ENCODE measurements at regions not wholly inside any gene's neighbourhood (a gene's known extent, or its start where the extent isn't known, plus 50 kb on each side); places are given as distances from the start of the nearest gene placed in this dataset.

DNA sequence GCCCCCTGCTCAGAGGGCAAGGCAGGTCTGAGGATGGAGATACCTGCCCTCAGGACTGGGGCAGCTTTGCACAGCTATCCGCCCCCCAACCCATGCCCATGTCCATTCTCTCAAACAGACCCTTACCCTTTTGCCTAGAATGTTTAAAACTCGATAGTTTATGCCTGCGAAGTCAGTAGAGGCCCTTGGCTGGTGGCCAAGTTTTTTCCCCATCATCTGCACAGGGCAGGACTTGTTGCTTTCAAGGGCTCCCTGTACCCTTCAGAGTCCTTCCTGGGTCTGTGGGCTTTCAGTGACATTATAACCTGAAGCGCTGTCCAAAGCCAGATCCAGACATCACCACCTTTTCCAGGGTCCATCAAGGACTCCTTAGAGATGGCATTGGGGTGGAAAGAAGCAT lies 148.7 kb upstream of the ZNF644 start:
- Mint-ChIP-seq H3K36me3 (ENCODE audit: low read depth) (peaks cover 4% of the 10 kb centered on the region), H3K4me3 (no peak overlapping the region), H3K27ac (no peak overlapping the region), H3K27me3 (peaks cover 37% of the 10 kb centered on the region), H3K4me1 (peaks cover 3% of the 10 kb centered on the region)
- H3K9me3 ChIP-seq (ENCODE audit: control insufficient read depth, low read length, poor library complexity, severe bottlenecking), result no peaks in the 10 kb centered on the region
- ATAC-seq (no peak), DNase-seq (no peak)

DNA sequence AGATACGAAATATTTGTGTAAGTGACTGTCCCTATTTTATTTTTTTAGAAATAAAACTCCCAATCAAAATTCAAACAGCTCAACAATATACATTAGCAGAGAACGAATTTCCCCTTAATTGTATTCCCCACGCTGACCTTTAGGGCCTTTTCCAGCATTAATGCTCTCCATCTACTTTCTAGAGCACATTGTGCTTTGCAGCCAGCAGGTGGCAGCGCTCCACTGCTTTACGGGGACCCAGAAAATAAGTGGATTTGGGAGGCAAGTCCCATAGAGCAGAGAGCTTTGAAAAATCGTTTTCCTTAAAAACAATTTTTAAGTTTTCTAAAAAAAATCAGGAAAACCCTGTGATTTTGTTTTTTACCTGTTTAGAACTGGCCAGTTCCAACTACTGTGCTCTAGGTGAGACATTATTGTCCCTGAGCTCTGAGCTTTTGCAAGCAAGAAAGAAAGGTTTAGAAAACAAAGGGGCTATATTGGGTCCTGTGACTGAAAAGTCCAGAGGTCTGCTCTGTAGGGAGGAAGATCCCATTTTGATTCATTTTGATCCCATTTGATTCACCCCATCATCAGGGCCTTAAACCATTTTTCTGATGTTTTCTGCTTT lies 144.4 kb upstream of the ZNF644 start:
- Mint-ChIP-seq H3K27me3 (peaks cover 8% of the 10 kb centered on the region), H3K27ac (no peak overlapping the region), H3K4me3 (no peak overlapping the region), H3K4me1 (peaks cover 12% of the 10 kb centered on the region), H3K36me3 (ENCODE audit: low read depth) (no peaks in the 10 kb centered on the region)
- DNase-seq (no peak), ATAC-seq (peak; percentile 58)
- H3K9me3 ChIP-seq (ENCODE audit: control insufficient read depth, low read length, poor library complexity, severe bottlenecking), result no peaks in the 10 kb centered on the region

GRCh38 chr1:91165033-91165654 lies 143.3 kb upstream of the ZNF644 start:
- ATAC-seq, result peak; percentile 87
- Mint-ChIP-seq H3K4me1 (peaks cover 12% of the 10 kb centered on the region), H3K36me3 (ENCODE audit: low read depth) (no peaks in the 10 kb centered on the region), H3K4me3 (no peak overlapping the region), H3K27me3 (peaks cover 8% of the 10 kb centered on the region), H3K27ac (no peak overlapping the region)
- no peaks in the 10 kb centered on the region for H3K9me3 ChIP-seq (ENCODE audit: control insufficient read depth, low read length, poor library complexity, severe bottlenecking)
- DNase-seq, result peak; percentile 38 to 66 (median 46)

- ATAC-seq (no peak), DNase-seq (no peak)
- peaks cover 5% of the 10 kb centered on the region for H3K27me3 Mint-ChIP-seq
- H3K9me3 ChIP-seq (ENCODE audit: control insufficient read depth, low read length, poor library complexity, severe bottlenecking), result no peaks in the 10 kb centered on the region
- no peak overlapping the region for H3K4me3 Mint-ChIP-seq
- H3K4me1 Mint-ChIP-seq, result peaks cover 12% of the 10 kb centered on the region
- no peaks in the 10 kb centered on the region for H3K36me3 Mint-ChIP-seq (ENCODE audit: low read depth)
- H3K27ac Mint-ChIP-seq, result peak overlapping the region; percentile 45
Observed at GRCh38 chr1:91162613-91163012, 140.8 kb upstream of the ZNF644 start.

- Mint-ChIP-seq H3K36me3 (ENCODE audit: low read depth) (no peaks in the 10 kb centered on the region), H3K4me3 (no peak overlapping the region), H3K4me1 (peaks cover 12% of the 10 kb centered on the region), H3K27me3 (peaks cover 6% of the 10 kb centered on the region), H3K27ac (no peak overlapping the region)
- DNase-seq (no peak), ATAC-seq (no peak)
- H3K9me3 ChIP-seq (ENCODE audit: control insufficient read depth, low read length, poor library complexity, severe bottlenecking), result no peaks in the 10 kb centered on the region
Observed at GRCh38 chr1:91161749-91162148, 139.9 kb upstream of the ZNF644 start.

DNA sequence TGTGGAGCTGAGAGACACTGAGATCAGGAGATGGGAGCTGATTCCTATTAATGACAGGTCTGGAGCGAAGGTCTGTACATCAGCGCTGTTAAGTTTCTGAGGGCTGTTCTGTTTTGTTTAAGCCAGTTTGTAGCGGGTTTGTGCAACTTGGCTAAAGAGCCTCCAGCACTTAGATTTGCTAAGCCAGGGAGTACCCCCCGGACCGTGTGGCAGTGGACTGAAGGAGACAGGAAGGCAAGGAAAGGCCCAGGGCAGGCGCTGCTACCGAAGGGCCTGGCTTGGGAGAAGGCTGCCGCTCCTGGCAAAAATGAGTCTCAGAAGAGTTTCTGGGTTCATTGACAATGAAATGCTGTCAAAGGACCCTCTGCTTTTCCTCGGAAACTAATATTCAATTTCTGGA lies 139.3 kb upstream of the ZNF644 start:
- Mint-ChIP-seq H3K4me1 (peaks cover 12% of the 10 kb centered on the region), H3K4me3 (no peak overlapping the region), H3K36me3 (ENCODE audit: low read depth) (no peaks in the 10 kb centered on the region), H3K27ac (peak overlapping the region; percentile 51), H3K27me3 (peaks cover 12% of the 10 kb centered on the region)
- H3K9me3 ChIP-seq (ENCODE audit: control insufficient read depth, low read length, poor library complexity, severe bottlenecking), result no peaks in the 10 kb centered on the region
- DNase-seq (no peak), ATAC-seq (no peak)

GRCh38 chr1:91160363-91161075 lies 138.7 kb upstream of the ZNF644 start:
- H3K27ac Mint-ChIP-seq, result peak overlapping the region; percentile 51
- H3K36me3 Mint-ChIP-seq (ENCODE audit: low read depth), result no peaks in the 10 kb centered on the region
- no peak for ATAC-seq
- no peak for DNase-seq
- peaks cover 11% of the 10 kb centered on the region for H3K4me1 Mint-ChIP-seq
- no peaks in the 10 kb centered on the region for H3K9me3 ChIP-seq (ENCODE audit: control insufficient read depth, low read length, poor library complexity, severe bottlenecking)
- H3K27me3 Mint-ChIP-seq, result peaks cover 19% of the 10 kb centered on the region
- H3K4me3 Mint-ChIP-seq, result no peak overlapping the region

DNA sequence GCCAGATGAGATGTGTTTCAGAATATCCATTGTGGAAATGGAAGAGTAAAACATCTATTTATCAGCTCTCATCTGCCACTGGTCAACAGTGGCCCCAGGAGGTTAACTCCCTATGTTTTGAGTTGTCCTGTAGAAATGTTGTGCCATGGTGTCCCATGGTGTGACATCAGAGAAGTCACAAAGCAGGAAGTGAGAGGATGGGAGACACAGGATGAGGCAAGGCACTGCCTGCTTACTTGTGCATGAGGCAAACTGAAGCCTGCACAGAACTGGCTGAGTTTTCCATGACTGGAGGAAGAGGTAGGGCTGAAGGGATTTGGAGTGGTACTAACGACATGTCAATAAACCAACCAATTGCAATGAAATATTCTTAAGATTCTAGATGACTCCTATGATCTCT lies 131.5 kb upstream of the ZNF644 start:
- H3K4me3 Mint-ChIP-seq, result no peak overlapping the region
- no peaks in the 10 kb centered on the region for H3K4me1 Mint-ChIP-seq
- DNase-seq (no peak), ATAC-seq (no peak)
- no peak overlapping the region for H3K27ac Mint-ChIP-seq
- peaks cover 54% of the 10 kb centered on the region for H3K27me3 Mint-ChIP-seq
- peaks cover 3% of the 10 kb centered on the region for H3K36me3 Mint-ChIP-seq (ENCODE audit: low read depth)
- H3K9me3 ChIP-seq (ENCODE audit: control insufficient read depth, low read length, poor library complexity, severe bottlenecking), result no peaks in the 10 kb centered on the region

DNA sequence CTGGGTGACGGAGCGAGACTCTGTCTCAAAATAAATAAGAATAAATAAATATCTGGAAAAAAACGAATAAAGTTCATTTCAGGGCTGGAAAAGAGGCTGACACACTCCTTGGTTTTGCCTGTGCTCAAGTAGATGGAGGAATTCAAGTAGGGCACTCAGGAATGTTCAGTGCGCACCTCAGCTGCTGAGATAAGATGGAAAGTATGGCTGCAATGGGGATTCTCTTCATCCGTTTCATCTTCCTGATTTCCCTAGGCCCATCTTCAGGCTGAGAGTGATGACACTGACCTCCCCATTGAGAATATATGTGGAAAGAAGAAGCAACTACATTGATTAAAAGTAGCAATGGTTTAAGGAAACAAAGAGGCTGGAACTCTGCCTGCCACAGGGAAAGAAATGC lies 130.5 kb upstream of the ZNF644 start:
- Mint-ChIP-seq H3K4me3 (no peak overlapping the region), H3K4me1 (no peaks in the 10 kb centered on the region), H3K27me3 (peaks cover 53% of the 10 kb centered on the region), H3K27ac (no peak overlapping the region), H3K36me3 (ENCODE audit: low read depth) (peaks cover 3% of the 10 kb centered on the region)
- no peaks in the 10 kb centered on the region for H3K9me3 ChIP-seq (ENCODE audit: control insufficient read depth, low read length, poor library complexity, severe bottlenecking)
- ATAC-seq, result no peak
- DNase-seq, result no peak

DNA sequence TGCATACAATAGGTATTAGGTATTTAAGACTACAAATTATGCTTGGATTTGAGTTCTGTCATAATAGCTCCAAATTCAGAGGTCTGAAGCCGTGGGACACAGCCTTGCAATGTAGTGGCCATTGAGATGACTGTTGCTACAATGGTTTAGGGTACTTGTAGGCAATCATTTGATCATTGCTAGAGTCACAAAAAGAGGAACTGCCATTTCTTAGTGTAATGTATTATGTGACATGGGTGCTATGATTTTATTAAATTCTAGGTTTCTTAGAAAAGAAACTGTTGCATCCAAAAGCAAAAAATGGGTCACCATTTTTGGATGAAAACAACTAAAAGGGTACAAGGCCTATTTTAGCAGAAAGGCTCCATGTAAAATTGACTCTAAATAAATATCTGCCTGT lies 129.9 kb upstream of the ZNF644 start:
- H3K9me3 ChIP-seq (ENCODE audit: control insufficient read depth, low read length, poor library complexity, severe bottlenecking), result no peaks in the 10 kb centered on the region
- Mint-ChIP-seq H3K4me1 (no peaks in the 10 kb centered on the region), H3K36me3 (ENCODE audit: low read depth) (peaks cover 3% of the 10 kb centered on the region), H3K4me3 (no peak overlapping the region), H3K27ac (no peak overlapping the region), H3K27me3 (peaks cover 47% of the 10 kb centered on the region)
- no peak for DNase-seq
- ATAC-seq, result no peak

DNA sequence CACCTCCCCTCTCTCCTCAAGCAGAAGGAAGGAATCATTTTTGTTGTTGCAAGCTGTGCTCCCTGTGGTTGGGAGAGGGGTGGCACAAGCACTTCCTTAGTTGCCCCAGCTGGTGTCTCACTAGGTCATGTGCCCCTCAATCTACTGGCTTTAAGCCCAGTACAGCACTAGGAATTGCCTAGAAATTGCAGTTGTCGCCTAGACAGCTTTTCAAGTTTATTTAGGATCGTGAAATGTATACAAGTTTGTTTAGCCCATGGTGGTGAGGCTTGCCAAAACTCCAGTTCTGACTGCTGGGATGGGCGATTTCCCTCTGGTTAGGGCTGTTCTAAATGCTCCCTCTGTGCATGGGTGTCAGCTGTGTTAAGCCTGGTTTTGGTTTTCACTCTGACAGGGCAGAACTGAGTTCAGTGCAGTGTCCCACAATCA lies 126.8 kb upstream of the ZNF644 start:
- Mint-ChIP-seq H3K4me1 (no peaks in the 10 kb centered on the region), H3K4me3 (no peak overlapping the region), H3K27ac (no peak overlapping the region), H3K27me3 (peaks cover 26% of the 10 kb centered on the region), H3K36me3 (ENCODE audit: low read depth) (peaks cover 3% of the 10 kb centered on the region)
- DNase-seq, result no peak
- H3K9me3 ChIP-seq (ENCODE audit: control insufficient read depth, low read length, poor library complexity, severe bottlenecking), result no peaks in the 10 kb centered on the region
- ATAC-seq, result no peak

DNA sequence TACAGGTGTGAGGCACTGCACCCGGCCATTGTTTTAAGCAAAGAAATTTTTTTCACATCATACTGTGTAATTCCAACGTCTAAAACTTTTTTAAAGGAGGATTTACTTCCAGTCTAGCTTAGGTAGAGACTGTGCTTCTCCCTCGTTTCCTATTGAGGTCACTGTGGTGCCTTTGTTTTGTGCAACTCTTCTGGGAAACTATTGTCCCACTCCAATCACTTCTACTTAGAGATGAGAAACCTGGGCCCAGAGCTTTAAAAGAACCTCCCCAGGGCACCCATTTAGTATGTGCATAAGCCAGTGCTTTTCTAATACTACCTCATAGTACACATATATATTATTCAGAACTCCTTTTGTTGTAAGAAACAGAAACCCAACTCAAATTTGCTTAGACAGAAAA lies 120.0 kb upstream of the ZNF644 start:
- H3K36me3 Mint-ChIP-seq (ENCODE audit: low read depth), result no peaks in the 10 kb centered on the region
- ATAC-seq (no peak), DNase-seq (no peak)
- peaks cover 12% of the 10 kb centered on the region for H3K27me3 Mint-ChIP-seq
- H3K27ac Mint-ChIP-seq, result no peak overlapping the region
- H3K4me3 Mint-ChIP-seq, result no peak overlapping the region
- H3K9me3 ChIP-seq (ENCODE audit: control insufficient read depth, low read length, poor library complexity, severe bottlenecking), result no peaks in the 10 kb centered on the region
- H3K4me1 Mint-ChIP-seq, result no peaks in the 10 kb centered on the region

- Mint-ChIP-seq H3K4me1 (no peaks in the 10 kb centered on the region), H3K27ac (no peak overlapping the region), H3K36me3 (ENCODE audit: low read depth) (no peaks in the 10 kb centered on the region), H3K4me3 (no peak overlapping the region), H3K27me3 (peaks cover 21% of the 10 kb centered on the region)
- H3K9me3 ChIP-seq (ENCODE audit: control insufficient read depth, low read length, poor library complexity, severe bottlenecking), result no peaks in the 10 kb centered on the region
- DNase-seq, result no peak
- no peak for ATAC-seq
Observed at GRCh38 chr1:91138959-91139358, 117.1 kb upstream of the ZNF644 start.

Data from T-helper 17 cell (primary cell).